ENCODE measurements at regions not wholly inside any gene's neighbourhood (a gene's known extent, or its start where the extent isn't known, plus 50 kb on each side); places are given as distances from the start of the nearest gene placed in this dataset.

GRCh38 chr1:163836481-163836880 is 514.7 kb downstream of the NUF2 start:
- Histone ChIP-seq H3K9ac (no peak overlapping the region), H3K4me3 (ENCODE audit: low read depth in 2 of 2, low read length in 1 of 2) (no peak overlapping the region), H3K9me3 (no peaks in the 10 kb centered on the region), H3K4me1 (ENCODE audit: control insufficient read depth in 1 of 2, insufficient read depth in 2 of 2, low read depth in 1 of 2, low read length in 1 of 2) (no peaks in the 10 kb centered on the region), H3K36me3 (replicated peaks in 1 of 2; ENCODE audit: control insufficient read depth in 1 of 2, insufficient read depth in 2 of 2, low read length in 1 of 2) (no peaks in the 10 kb centered on the region), H3K79me2 (ENCODE audit: insufficient read depth) (no peaks in the 10 kb centered on the region), H3K27me3 (ENCODE audit: insufficient read depth) (no peaks in the 10 kb centered on the region), H3K27ac (ENCODE audit: low read depth in 2 of 2, low read length in 1 of 2) (no peak overlapping the region), H3F3A (replicated peaks; ENCODE audit: insufficient read depth) (no peaks in the 10 kb centered on the region), H2AFZ (ENCODE audit: low read depth) (no peak overlapping the region), H3K9me2 (no peaks in the 10 kb centered on the region), H4K20me1 (ENCODE audit: insufficient read depth) (no peaks in the 10 kb centered on the region), H3K4me2 (no peak overlapping the region)
- 0% methylated on average over 1 of the region's 1 CpG for WGBS (ENCODE audit: low lambda C conversion rate)
- CTCF ChIA-PET = no interaction called here
- POLR2A ChIA-PET = no interaction called here
- no peak for TF ChIP-seq JUND (IDR thresholded peaks at IDR 0.05)
- TF ChIP-seq USF2 (IDR thresholded peaks at IDR 0.05; ENCODE audit: borderline replicate concordance, low read depth, low read length) = no peak
- no peak for DNase-seq

- Histone ChIP-seq H4K20me1 (ENCODE audit: insufficient read depth) (no peaks in the 10 kb centered on the region), H3K9me2 (no peaks in the 10 kb centered on the region), H3K27me3 (ENCODE audit: insufficient read depth) (no peaks in the 10 kb centered on the region), H3K79me2 (ENCODE audit: insufficient read depth) (no peaks in the 10 kb centered on the region), H3K9ac (no peak overlapping the region), H3K4me1 (ENCODE audit: control insufficient read depth in 1 of 2, insufficient read depth in 2 of 2, low read depth in 1 of 2, low read length in 1 of 2) (no peaks in the 10 kb centered on the region), H3K9me3 (no peaks in the 10 kb centered on the region), H3F3A (replicated peaks; ENCODE audit: insufficient read depth) (no peaks in the 10 kb centered on the region), H3K4me2 (no peak overlapping the region), H2AFZ (ENCODE audit: low read depth) (no peak overlapping the region), H3K27ac (ENCODE audit: low read depth in 2 of 2, low read length in 1 of 2) (no peak overlapping the region), H3K4me3 (ENCODE audit: low read depth in 2 of 2, low read length in 1 of 2) (no peak overlapping the region), H3K36me3 (replicated peaks in 1 of 2; ENCODE audit: control insufficient read depth in 1 of 2, insufficient read depth in 2 of 2, low read length in 1 of 2) (no peaks in the 10 kb centered on the region)
- POLR2A ChIA-PET = no interaction called here
- 23% methylated on average over 3 of the region's 3 CpGs for WGBS (ENCODE audit: low lambda C conversion rate)
- CTCF ChIA-PET = no interaction called here
- TF ChIP-seq ZBTB33 (IDR thresholded peaks at IDR 0.05; ENCODE audit: borderline replicate concordance, low read depth) (no peak), TEAD4 (IDR thresholded peaks at IDR 0.05; ENCODE audit: borderline replicate concordance, insufficient read depth) (no peak), POLR2AphosphoS5 (IDR thresholded peaks at IDR 0.05; ENCODE audit: low read depth, low read length) (no peak), EZH2phosphoT487 (IDR thresholded peaks at IDR 0.05; ENCODE audit: borderline replicate concordance, low read depth) (no peak), EP300 (IDR thresholded peaks at IDR 0.05; ENCODE audit: borderline replicate concordance in 1 of 2, low read depth in 1 of 2, low read length in 1 of 2) (no peak), FOSL2 (IDR thresholded peaks at IDR 0.05; ENCODE audit: borderline replicate concordance, low read depth) (no peak), MXI1 (IDR thresholded peaks at IDR 0.05; ENCODE audit: low read depth, low read length) (no peak), MAX (IDR thresholded peaks at IDR 0.05; ENCODE audit: low read depth) (no peak), ELF1 (IDR thresholded peaks at IDR 0.05) (no peak)
- DNase-seq = no peak
These were observed 515.5 kb downstream of the NUF2 start for GRCh38 chr1:163837206-163837605.

All from SK-N-SH (cell line).